GM12891 (cell line): ENCODE measurements at regions not wholly inside any gene's neighbourhood (a gene's known extent, or its start where the extent isn't known, plus 50 kb on each side); places are given as distances from the start of the nearest gene placed in this dataset.

ENCODE experiments used
- POLR2A ChIP-seq: IDR thresholded peaks from 2 replicates; pipeline ENCODE4 v1.6.1; 2011; ENCODE audit warnings: low read depth, low read length, control low read depth
- POLR2AphosphoS5 ChIP-seq: IDR thresholded peaks from 2 replicates; pipeline ENCODE4 v1.6.1; 2011; ENCODE audit warnings: low read depth, low read length, control low read depth

GRCh38 chr18:29737620-29738019 lies 1304.9 kb downstream of the DSC3 start:
- TF ChIP-seq POLR2A (no peak), POLR2AphosphoS5 (no peak)
